ENCODE measurements at regions not wholly inside any gene's neighbourhood (a gene's known extent, or its start where the extent isn't known, plus 50 kb on each side); places are given as distances from the start of the nearest gene placed in this dataset.
"Not testable (repeated sequence)": the region's sequence is repeated elsewhere in the genome, so short reads cannot be mapped to it uniquely, and the experiment has no call there.

- TF ChIP-seq EZH2 (IDR thresholded peaks at IDR 0.05; ENCODE audit: borderline replicate concordance, insufficient read depth, low read depth, low read length, poor library complexity, severe bottlenecking), result not testable (repeated sequence)
- TF ChIP-seq, protein P1, sequence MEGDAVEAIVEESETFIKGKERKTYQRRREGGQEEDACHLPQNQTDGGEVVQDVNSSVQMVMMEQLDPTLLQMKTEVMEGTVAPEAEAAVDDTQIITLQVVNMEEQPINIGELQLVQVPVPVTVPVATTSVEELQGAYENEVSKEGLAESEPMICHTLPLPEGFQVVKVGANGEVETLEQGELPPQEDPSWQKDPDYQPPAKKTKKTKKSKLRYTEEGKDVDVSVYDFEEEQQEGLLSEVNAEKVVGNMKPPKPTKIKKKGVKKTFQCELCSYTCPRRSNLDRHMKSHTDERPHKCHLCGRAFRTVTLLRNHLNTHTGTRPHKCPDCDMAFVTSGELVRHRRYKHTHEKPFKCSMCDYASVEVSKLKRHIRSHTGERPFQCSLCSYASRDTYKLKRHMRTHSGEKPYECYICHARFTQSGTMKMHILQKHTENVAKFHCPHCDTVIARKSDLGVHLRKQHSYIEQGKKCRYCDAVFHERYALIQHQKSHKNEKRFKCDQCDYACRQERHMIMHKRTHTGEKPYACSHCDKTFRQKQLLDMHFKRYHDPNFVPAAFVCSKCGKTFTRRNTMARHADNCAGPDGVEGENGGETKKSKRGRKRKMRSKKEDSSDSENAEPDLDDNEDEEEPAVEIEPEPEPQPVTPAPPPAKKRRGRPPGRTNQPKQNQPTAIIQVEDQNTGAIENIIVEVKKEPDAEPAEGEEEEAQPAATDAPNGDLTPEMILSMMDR (IDR thresholded peaks at IDR 0.05), result not testable (repeated sequence)
Measured at GRCh38 chr4:158120645-158121151, 52.1 kb downstream of the GASK1B start.

Measured in B cell (primary cell).